HL-60 (cell line): ENCODE measurements at regions not wholly inside any gene's neighbourhood (a gene's known extent, or its start where the extent isn't known, plus 50 kb on each side); places are given as distances from the start of the nearest gene placed in this dataset.

Experiments
- DNase-seq, 2 experiments: peaks; one replicate each; pipeline ENCODE4 v3.0.0-alpha.2; 2010 to 2020; ENCODE audit warnings: low read depth in 1 of 2, low spot score in 1 of 2
- H3K27ac ChIP-seq: fragments of 250-450 bp; sonication (Bioruptor Pico); replicated peaks from 2 replicates; pipeline ENCODE4 v1.5.1; 2020; ENCODE audit warnings: mild to moderate bottlenecking, moderate library complexity
- H3K27me3 ChIP-seq: fragments of 250-450 bp; sonication (Bioruptor Pico); 2 replicates; pipeline ENCODE4 v1.5.1; 2021; ENCODE audit warnings: mild to moderate bottlenecking, moderate library complexity; ENCODE audit not compliant: insufficient read depth, poor library complexity, severe bottlenecking
- H3K4me3 ChIP-seq: replicated peaks from 2 replicates; pipeline ENCODE4 v1.5.1; 2011; ENCODE audit warnings: mild to moderate bottlenecking, control low read depth, low read length; ENCODE audit not compliant: insufficient read depth
- GABPA ChIP-seq: IDR thresholded peaks from 2 replicates; pipeline ENCODE4 v1.6.1; 2012; ENCODE audit warnings: low read depth
- POLR2AphosphoS5 ChIP-seq: IDR thresholded peaks from 2 replicates; pipeline ENCODE4 v1.6.1; 2012; ENCODE audit warnings: low read depth
- REST ChIP-seq: IDR thresholded peaks from 2 replicates; pipeline ENCODE4 v1.6.1; 2012; ENCODE audit warnings: low read depth; ENCODE audit not compliant: insufficient replicate concordance
- SPI1 ChIP-seq: IDR thresholded peaks from 2 replicates; pipeline ENCODE4 v1.6.1; 2012; ENCODE audit warnings: low read depth, mild to moderate bottlenecking, borderline replicate concordance
- TF ChIP-seq, protein P1 (sequence below): IDR thresholded peaks from one replicate; pipeline ENCODE4 v1.5.1; 2011; ENCODE audit warnings: low read length, control low read depth, inconsistent platforms; ENCODE audit not compliant: insufficient read depth

DNA sequence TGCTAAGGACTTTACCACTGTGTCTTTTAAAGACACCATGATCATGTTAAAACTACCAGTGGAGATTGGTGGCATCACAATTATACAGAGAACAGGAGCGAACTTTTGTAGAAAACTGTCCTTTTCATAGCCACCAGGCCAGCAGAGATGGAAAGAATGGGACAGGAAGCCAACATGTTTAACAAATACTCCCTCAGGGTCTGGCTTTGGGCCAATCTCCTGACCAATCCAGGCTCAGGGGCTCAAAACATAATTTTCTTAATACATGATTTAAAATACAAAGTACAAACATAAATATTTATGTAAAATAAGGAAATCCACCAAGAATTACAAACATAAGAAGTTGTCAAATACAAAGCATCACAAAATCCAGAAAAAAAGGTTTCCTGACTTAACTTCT is 266.0 kb downstream of the VPS13C start:
- Histone ChIP-seq H3K27me3 (peaks cover 3% of the 10 kb centered on the region), H3K27ac (no peak overlapping the region), H3K4me3 (no peak overlapping the region)
- TF ChIP-seq REST: no peak
- no peak for TF ChIP-seq POLR2AphosphoS5
- TF ChIP-seq SPI1: no peak
- TF ChIP-seq, protein P1, sequence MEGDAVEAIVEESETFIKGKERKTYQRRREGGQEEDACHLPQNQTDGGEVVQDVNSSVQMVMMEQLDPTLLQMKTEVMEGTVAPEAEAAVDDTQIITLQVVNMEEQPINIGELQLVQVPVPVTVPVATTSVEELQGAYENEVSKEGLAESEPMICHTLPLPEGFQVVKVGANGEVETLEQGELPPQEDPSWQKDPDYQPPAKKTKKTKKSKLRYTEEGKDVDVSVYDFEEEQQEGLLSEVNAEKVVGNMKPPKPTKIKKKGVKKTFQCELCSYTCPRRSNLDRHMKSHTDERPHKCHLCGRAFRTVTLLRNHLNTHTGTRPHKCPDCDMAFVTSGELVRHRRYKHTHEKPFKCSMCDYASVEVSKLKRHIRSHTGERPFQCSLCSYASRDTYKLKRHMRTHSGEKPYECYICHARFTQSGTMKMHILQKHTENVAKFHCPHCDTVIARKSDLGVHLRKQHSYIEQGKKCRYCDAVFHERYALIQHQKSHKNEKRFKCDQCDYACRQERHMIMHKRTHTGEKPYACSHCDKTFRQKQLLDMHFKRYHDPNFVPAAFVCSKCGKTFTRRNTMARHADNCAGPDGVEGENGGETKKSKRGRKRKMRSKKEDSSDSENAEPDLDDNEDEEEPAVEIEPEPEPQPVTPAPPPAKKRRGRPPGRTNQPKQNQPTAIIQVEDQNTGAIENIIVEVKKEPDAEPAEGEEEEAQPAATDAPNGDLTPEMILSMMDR: no peak
- no peak for TF ChIP-seq GABPA
- DNase-seq: no peak

GRCh38 chr15:61784734-61785133 is 275.5 kb downstream of the VPS13C start:
- Histone ChIP-seq H3K27me3 (no peaks in the 10 kb centered on the region), H3K4me3 (no peak overlapping the region), H3K27ac (no peak overlapping the region)
- no peak for DNase-seq
- TF ChIP-seq GABPA (no peak), POLR2AphosphoS5 (no peak), REST (no peak), SPI1 (no peak)
- TF ChIP-seq, protein P1: no peak

DNA sequence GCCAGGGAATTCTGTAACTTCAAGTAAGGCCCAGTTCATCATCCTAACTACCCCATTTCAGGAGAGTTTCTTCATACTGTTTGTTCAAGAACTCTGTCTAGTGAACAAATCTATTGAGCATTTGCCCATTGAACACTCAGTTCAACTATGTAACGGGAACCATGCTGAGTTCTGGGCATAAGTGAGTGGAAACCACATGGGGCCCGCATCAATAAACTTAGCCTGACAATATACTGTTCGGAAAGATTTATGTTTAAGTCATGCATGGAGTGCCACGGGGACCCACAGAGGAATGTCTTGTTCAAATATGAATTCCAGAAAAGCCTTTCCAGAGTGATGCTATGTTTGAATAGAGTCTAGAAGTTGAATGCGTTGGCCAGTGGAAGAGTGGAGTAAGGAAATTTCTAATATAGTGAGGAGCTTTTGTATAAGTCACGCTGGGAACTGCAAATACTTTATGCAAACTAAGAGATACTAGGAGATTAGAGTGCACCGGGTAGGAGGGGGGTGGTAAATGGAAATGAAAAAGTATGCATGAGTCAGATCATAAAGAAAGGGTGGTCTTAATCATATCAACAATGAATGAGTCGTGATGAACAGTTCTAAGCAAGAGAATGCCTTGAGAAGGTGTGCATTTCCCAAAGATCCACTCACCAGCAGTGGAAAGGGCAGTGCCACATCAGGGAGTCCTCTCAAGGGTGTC is 279.8 kb downstream of the VPS13C start:
- TF ChIP-seq REST (no peak), POLR2AphosphoS5 (no peak), SPI1 (no peak), GABPA (no peak)
- TF ChIP-seq, protein P1: no peak
- peaks cover 4% of the 10 kb centered on the region for H3K27me3 ChIP-seq
- no peak for DNase-seq
- H3K4me3 ChIP-seq: no peak overlapping the region
- H3K27ac ChIP-seq: no peak overlapping the region
